Common myeloid progenitor, CD34-positive (primary cell): ENCODE measurements at regions not wholly inside any gene's neighbourhood (a gene's known extent, or its start where the extent isn't known, plus 50 kb on each side); places are given as distances from the start of the nearest gene placed in this dataset.

Experiments used
- CTCF ChIA-PET: fragments of 350-600 bp; sonication (Branson Sonifier 250); formaldehyde crosslinking; loops from one replicate; lab custom pipeline; 2021; ENCODE audit warnings: antibody characterized with exemption; lab: Charles Lee
- POLR2A ChIA-PET: fragments of 350-600 bp; sonication (Branson Sonifier 250); formaldehyde crosslinking; loops from one replicate; lab custom pipeline; 2021; ENCODE audit warnings: antibody characterized with exemption; lab: Charles Lee
- DNase-seq, 3 donors: peaks; one replicate each; pipeline versions ENCODE4 v3.0.0 to v3.0.0-alpha.2; 2013
- H3K27ac ChIP-seq, 2 experiments: 1 replicate in 1 of 2; 2 replicates in 1 of 2; pipeline ENCODE4 v1.7.0; 2013; ENCODE audit warnings: inconsistent platforms in 2 of 2, low read length in 2 of 2, mild to moderate bottlenecking in 2 of 2, low read depth in 1 of 2, moderate library complexity in 1 of 2; ENCODE audit not compliant: severe bottlenecking in 2 of 2, insufficient read depth in 1 of 2, poor library complexity in 1 of 2
- H3K27me3 ChIP-seq, 5 experiments: replicated peaks in 2 of 5; 1 replicate in 3 of 5; 2 replicates in 2 of 5; pipeline versions ENCODE4 v1.6.1 to v1.7.0; 2013; ENCODE audit warnings: low read length in 4 of 5, mild to moderate bottlenecking in 2 of 5, moderate library complexity in 2 of 5, inconsistent platforms in 1 of 5; ENCODE audit not compliant: insufficient read depth in 5 of 5, control insufficient read depth in 4 of 5
- H3K36me3 ChIP-seq, 4 experiments: 1 replicate in 2 of 4; 2 replicates in 2 of 4; pipeline versions ENCODE4 v1.6.1 to v1.7.0; 2013; ENCODE audit warnings: low read length in 3 of 4, control low read depth in 1 of 4, mild to moderate bottlenecking in 1 of 4; ENCODE audit not compliant: control insufficient read depth in 4 of 4, insufficient read depth in 4 of 4
- H3K4me1 ChIP-seq, 4 experiments: 1 replicate in 3 of 4; 2 replicates in 1 of 4; pipeline versions ENCODE4 v1.6.1 to v1.7.1; 2013; ENCODE audit warnings: low read length in 3 of 4, mild to moderate bottlenecking in 3 of 4, control low read depth in 1 of 4, inconsistent platforms in 1 of 4, moderate library complexity in 1 of 4; ENCODE audit not compliant: control insufficient read depth in 4 of 4, insufficient read depth in 4 of 4; ENCODE audit errors: control extremely low read depth in 1 of 4
- H3K4me3 ChIP-seq, 7 experiments: 1 replicate in 4 of 7; 2 replicates in 3 of 7; pipeline versions ENCODE4 v1.5.1 to v1.7.0; 2013; ENCODE audit warnings: mild to moderate bottlenecking in 7 of 7, low read length in 6 of 7, moderate library complexity in 6 of 7, inconsistent platforms in 2 of 7, low read depth in 2 of 7, control low read depth in 1 of 7; ENCODE audit not compliant: insufficient read depth in 4 of 7, control insufficient read depth in 1 of 7; ENCODE audit errors: extremely low read depth in 1 of 7
- H3K9me3 ChIP-seq, 5 experiments: 1 replicate in 4 of 5; 2 replicates in 1 of 5; pipeline versions ENCODE4 v1.6.1 to v1.7.1; 2013; ENCODE audit warnings: low read length in 4 of 5, mild to moderate bottlenecking in 2 of 5, inconsistent platforms in 1 of 5, low read depth in 1 of 5, moderate library complexity in 1 of 5; ENCODE audit not compliant: control insufficient read depth in 4 of 5, insufficient read depth in 2 of 5; ENCODE audit errors: control extremely low read depth in 1 of 5
- WGBS: methylation state at CpG from one replicate; pipeline ENCODE4 v1.1.5; 2013; ENCODE audit not compliant: insufficient coverage; 5-methylcytosine and 5-hydroxymethylcytosine counted together

DNA sequence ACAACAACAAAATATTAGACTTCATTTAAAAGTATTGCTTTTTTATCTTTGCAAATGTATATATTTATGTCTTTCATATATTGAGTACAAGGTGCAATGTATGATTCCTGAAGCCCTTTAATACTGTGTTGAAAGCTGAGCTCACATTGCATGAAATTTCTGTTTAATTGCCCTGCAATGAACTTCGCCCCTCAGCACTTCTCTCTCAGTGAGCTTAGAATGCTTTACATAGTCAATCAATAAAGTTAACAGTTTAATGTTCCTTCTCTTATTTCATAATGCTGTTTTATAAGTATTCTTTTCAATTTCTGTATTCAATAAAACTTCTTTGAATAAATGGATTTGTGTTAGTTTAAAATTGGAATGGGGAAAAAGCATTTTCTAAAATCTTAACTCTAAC is 607.1 kb downstream of the SOX5 start:
- Histone ChIP-seq H3K36me3 (no peaks in the 10 kb centered on the region), H3K27me3 (no peaks in the 10 kb centered on the region), H3K27ac (no peak overlapping the region), H3K4me1 (no peaks in the 10 kb centered on the region), H3K4me3 (no peak overlapping the region), H3K9me3 (no peaks in the 10 kb centered on the region)
- POLR2A ChIA-PET = no interaction called here
- WGBS = no CpG with 5 or more reads among the region's 1 CpG
- CTCF ChIA-PET = interaction anchor here (0.6 kb wide), 1 partner anchor 54 kb away, joined by 3 read pairs; no protein-coding TSS in a partner anchor
- DNase-seq = no peak

DNA sequence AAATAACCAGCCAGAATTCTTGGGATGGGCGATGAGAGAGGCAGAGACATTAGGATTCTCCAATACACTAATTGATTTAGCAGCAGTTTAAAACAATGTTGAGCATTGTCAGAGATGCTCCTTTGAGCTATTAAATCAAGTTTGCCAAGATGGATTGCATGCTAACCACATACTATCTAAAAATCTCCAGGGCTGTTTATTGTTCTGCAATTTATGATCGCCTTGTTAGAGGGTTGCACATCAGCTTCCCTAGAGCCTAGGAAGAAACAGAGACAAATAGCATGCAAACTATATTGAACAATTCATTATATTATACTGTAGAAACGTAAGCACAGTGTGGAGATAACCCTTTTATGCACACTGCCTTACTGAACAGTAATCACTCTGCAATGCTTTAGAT is 599.9 kb downstream of the SOX5 start:
- no peak overlapping the region for H3K27ac ChIP-seq
- CTCF ChIA-PET = interaction anchor here (1.3 kb wide), 1 partner anchor 13 kb away, joined by 3 read pairs; no protein-coding TSS in a partner anchor
- DNase-seq = no peak
- H3K27me3 ChIP-seq = no peaks in the 10 kb centered on the region
- no peaks in the 10 kb centered on the region for H3K4me1 ChIP-seq
- POLR2A ChIA-PET = no interaction called here
- H3K36me3 ChIP-seq = no peaks in the 10 kb centered on the region
- 100% methylated on average over 1 of the region's 3 CpGs for WGBS
- H3K9me3 ChIP-seq = no peaks in the 10 kb centered on the region
- no peak overlapping the region for H3K4me3 ChIP-seq

DNA sequence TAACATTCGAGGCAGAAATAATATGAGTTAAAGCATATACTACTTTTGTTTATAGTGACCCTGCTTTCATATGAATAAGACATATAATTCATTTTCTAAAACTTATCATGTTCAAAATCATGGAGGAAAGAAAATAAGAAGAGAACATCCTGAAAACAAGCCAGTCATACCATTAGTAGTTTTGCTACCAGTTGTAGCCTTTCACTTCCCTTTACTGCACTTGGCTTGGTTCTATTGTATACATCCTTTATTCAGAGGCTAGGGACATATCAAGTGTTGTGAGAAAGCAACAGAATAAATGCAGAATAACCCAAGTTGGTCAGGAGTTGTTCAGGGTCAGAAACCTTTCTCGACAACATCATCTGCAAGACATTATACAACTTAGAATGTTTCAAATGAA is 598.7 kb downstream of the SOX5 start:
- DNase-seq = no peak
- Histone ChIP-seq H3K27me3 (no peaks in the 10 kb centered on the region), H3K4me3 (no peak overlapping the region), H3K9me3 (no peaks in the 10 kb centered on the region), H3K27ac (no peak overlapping the region), H3K4me1 (no peaks in the 10 kb centered on the region), H3K36me3 (no peaks in the 10 kb centered on the region)
- ChIA-PET POLR2A (no interaction called here), CTCF (no interaction called here)
- WGBS = no CpG with 5 or more reads among the region's 2 CpGs

DNA sequence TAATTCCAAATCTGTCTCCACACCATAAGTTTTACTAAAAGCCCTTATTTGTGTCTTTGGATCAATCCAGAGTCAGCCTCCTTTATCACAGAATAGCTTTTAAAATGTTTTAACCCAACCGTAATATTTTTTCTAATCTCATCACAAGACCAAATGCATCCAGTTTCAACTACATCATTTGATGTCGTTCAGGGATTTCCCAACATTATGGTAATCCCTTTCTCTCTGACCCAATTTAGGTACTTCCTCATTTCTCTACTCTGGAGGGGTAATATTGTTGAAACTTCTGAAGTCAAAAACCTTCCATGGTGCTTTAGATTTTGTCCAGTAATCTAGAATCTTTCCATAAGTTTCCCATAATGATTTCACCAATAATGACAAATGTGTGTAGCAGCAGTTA is 596.8 kb downstream of the SOX5 start:
- POLR2A ChIA-PET = no interaction called here
- WGBS = no CpG with 5 or more reads among the region's 2 CpGs
- H3K36me3 ChIP-seq = no peaks in the 10 kb centered on the region
- H3K27me3 ChIP-seq = peaks cover 0 to 2% (median 0%) of the 10 kb centered on the region in 5 experiments
- no peaks in the 10 kb centered on the region for H3K4me1 ChIP-seq
- DNase-seq = no peak
- CTCF ChIA-PET = interaction anchor here (1.0 to 1.3 kb wide), 2 partner anchors 10 to 11 kb away, joined by 3 read pairs; no protein-coding TSS in a partner anchor
- no peak overlapping the region for H3K27ac ChIP-seq
- H3K9me3 ChIP-seq = no peaks in the 10 kb centered on the region
- no peak overlapping the region for H3K4me3 ChIP-seq

DNA sequence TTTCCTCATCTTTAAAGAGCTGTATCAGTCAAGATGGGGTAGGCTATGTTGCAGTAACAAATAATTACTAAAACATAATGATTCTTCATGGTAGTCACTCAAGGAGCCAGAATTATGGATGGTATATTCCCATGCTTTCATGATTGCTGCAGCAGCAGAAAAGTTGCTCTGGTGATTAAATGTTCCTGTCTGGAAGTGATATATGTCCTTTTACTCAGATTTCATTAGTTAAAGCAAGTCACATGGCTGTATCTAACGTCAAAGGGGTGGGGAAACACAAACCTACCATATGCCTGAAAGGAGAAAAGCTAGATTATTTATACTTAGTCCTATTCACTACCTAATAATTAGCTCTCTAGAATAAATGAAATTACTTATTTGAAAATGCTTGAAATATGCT is 594.7 kb downstream of the SOX5 start:
- Histone ChIP-seq H3K4me1 (no peaks in the 10 kb centered on the region), H3K27me3 (peaks cover 0 to 2% (median 0%) of the 10 kb centered on the region in 5 experiments), H3K4me3 (no peak overlapping the region), H3K36me3 (no peaks in the 10 kb centered on the region), H3K27ac (no peak overlapping the region), H3K9me3 (no peaks in the 10 kb centered on the region)
- no peak for DNase-seq
- CTCF ChIA-PET = no interaction called here
- POLR2A ChIA-PET = no interaction called here
- no CpG with 5 or more reads among the region's 1 CpG for WGBS

DNA sequence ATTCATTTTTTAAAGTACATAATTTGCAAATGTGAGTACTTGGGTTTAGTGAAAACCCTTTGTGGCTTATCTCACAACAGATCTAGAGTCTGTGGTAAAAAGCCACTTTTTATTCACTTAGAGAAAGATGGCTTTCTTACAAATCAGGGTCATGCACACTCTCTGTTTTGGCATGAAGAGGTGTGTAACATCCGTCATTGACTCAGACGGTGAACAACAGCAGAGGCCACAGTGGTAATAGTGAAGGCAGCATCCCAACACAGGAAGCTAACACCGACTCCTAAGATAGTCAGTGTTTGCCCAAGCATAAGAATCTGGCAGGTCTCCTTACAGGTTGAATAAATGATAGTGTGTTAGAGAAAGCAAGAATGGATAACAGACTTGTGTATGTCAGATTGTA is 593.0 kb downstream of the SOX5 start:
- no peak for DNase-seq
- no peaks in the 10 kb centered on the region for H3K4me1 ChIP-seq
- H3K27ac ChIP-seq = no peak overlapping the region
- no peaks in the 10 kb centered on the region for H3K9me3 ChIP-seq
- no peak overlapping the region for H3K4me3 ChIP-seq
- WGBS = 92% methylated on average over 3 of the region's 3 CpGs
- peaks cover 0 to 2% (median 0%) of the 10 kb centered on the region in 5 experiments for H3K27me3 ChIP-seq
- ChIA-PET CTCF (no interaction called here), POLR2A (no interaction called here)
- H3K36me3 ChIP-seq = no peaks in the 10 kb centered on the region

DNA sequence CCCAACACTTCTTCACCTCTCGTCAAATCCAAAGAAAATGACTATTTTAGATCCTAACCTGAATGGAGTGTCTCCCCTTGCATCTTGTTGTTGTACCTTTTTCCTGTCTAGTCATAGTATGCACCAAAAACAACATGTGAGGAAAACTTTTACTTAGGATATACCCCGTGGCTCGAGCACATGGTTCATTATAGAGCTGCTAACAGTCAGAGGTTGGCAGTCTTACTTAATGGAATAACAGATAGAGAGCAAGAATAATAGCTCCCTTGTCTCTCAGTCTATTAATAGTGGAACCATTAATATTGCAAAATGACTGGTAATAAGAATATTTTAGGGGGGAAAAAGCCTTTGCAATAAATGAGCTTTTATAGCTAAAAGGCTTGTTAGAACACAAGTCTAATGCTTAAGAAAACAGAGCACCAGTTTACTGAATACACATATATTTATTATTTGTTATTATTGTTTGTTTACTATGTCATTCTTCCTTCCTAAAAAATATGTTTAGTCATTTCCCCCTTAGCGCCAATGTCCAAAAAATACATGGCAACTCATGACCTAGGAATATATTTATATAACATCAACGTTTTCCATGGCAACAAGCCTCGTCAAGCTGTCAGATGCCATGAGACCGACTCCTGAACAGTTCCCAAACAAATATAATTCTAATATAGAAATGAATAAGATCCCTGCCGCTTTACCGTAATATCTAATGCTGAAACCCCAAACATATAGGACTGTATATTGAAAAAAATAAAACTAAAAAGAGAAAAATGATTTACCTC is 592.4 kb downstream of the SOX5 start:
- no peaks in the 10 kb centered on the region for H3K36me3 ChIP-seq
- 90% methylated on average over 2 of the region's 9 CpGs for WGBS
- H3K9me3 ChIP-seq = no peaks in the 10 kb centered on the region
- no peak for DNase-seq
- ChIA-PET CTCF (no interaction called here), POLR2A (no interaction called here)
- no peak overlapping the region for H3K4me3 ChIP-seq
- H3K4me1 ChIP-seq = no peaks in the 10 kb centered on the region
- H3K27ac ChIP-seq = no peak overlapping the region
- peaks cover 0 to 2% (median 0%) of the 10 kb centered on the region in 5 experiments for H3K27me3 ChIP-seq
